Spleen (tissue), 7 donors: ENCODE measurements at regions not wholly inside any gene's neighbourhood (a gene's known extent, or its start where the extent isn't known, plus 50 kb on each side); places are given as distances from the start of the nearest gene placed in this dataset.

ENCODE experiments used
- CTCF ChIP-seq, 11 experiments: fragments of 200-600 bp in 7 of 11; fragments of 450-650 bp in 4 of 11; sonication (generic) in 4 of 11; IDR thresholded peaks in 8 of 11; conservative IDR thresholded peaks in 3 of 11; 1 replicate in 7 of 11; 2 replicates in 4 of 11; pipeline versions ENCODE4 v1.4.0 to v1.8.0; 2016 to 2021; ENCODE audit warnings: antibody characterized with exemption in 11 of 11, inconsistent platforms in 4 of 11, mild to moderate bottlenecking in 1 of 11
- POLR2A ChIP-seq, 3 donors: fragments of 450-650 bp; IDR thresholded peaks; one replicate each; pipeline ENCODE4 v1.5.1; 2017; ENCODE audit warnings: antibody characterized with exemption in 3 of 3, mild to moderate bottlenecking in 1 of 3
- POLR2AphosphoS5 ChIP-seq, 3 donors: sonication (generic); formaldehyde crosslinking; IDR thresholded peaks; one replicate each; pipeline ENCODE4 v1.5.1; 2017; ENCODE audit warnings: antibody characterized with exemption in 3 of 3
- donor health status: DM: no; HTN: no; CAD: no; lungs with moderate emphysema.
- donor health status: DM: no; HTN: no; CAD: no.
- donor health status: DM: no; HTN: no; CAD: no.

- TF ChIP-seq CTCF (IDR thresholded peaks at IDR 0.05 in 8 of 11, conservative IDR thresholded peaks at IDR 0.05 in 3 of 11) (no peak), POLR2A (IDR thresholded peaks at IDR 0.05) (no peak), POLR2AphosphoS5 (IDR thresholded peaks at IDR 0.05) (no peak)
Measured at GRCh38 chr3:834679-835078, 258.1 kb upstream of the CNTN6 start.
